Occipital lobe (tissue), 1 donor: ENCODE measurements at regions not wholly inside any gene's neighbourhood (a gene's known extent, or its start where the extent isn't known, plus 50 kb on each side); places are given as distances from the start of the nearest gene placed in this dataset.
A peak's percentile ranks its signal among the peaks of the same experiment; 100 is the strongest.

ENCODE experiments used
- DNase-seq: peaks from one replicate; lab custom pipeline; 2025; lab: John Stamatoyannopoulos, UW

- DNase-seq, result no peak
Measured at GRCh38 chr2:121094101-121094500, 190.9 kb downstream of the TFCP2L1 start.

DNA sequence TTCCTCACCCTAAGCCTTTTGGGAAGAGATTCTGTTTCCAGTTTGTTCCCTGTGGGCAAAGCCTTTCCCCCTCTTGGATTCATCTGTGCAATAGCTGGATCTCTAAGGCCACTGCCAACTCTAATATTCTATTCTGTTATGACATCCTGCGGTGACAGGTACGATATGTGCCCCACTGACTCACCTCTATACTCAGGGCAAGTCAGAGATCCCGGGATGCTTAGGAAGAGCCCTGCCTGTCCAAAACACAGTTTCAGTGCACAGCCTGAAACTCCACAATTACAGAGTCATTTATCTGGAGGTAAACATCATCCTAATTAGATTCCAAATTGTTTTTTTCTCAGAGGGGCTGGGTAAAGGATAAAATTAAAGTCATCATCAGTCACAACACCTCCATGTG is 190.2 kb downstream of the TFCP2L1 start:
- DNase-seq, result no peak

GRCh38 chr2:121095257-121096080 is 189.5 kb downstream of the TFCP2L1 start:
- peak; percentile 39 for DNase-seq

GRCh38 chr2:121096611-121097010 is 188.4 kb downstream of the TFCP2L1 start:
- no peak for DNase-seq

DNA sequence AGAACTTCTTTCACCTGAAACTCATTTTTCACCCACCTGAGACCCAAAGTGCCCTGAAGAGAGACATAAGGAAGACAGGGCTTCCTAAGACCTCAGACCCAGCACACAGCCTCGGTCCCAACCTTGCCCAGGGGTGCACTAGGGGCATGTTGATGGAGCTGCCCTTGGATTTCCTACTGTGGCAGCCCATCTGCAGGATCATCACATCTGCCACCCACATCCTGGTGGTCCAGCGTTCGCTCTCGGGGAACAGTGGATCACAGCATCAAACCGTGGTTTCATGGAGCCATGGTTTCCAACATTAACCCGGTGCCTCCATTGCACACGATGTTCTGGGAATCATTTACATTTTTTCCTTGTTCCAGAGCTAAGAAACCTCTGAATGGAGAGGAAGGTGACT is 186.4 kb downstream of the TFCP2L1 start:
- DNase-seq, result no peak

- peak; percentile 19 for DNase-seq
Measured at GRCh38 chr2:121099329-121100290, 185.4 kb downstream of the TFCP2L1 start.

- DNase-seq, result no peak
Measured at GRCh38 chr2:121101093-121101715, 183.8 kb downstream of the TFCP2L1 start.

- DNase-seq, result no peak
Measured at GRCh38 chr2:121102941-121103340, 182.1 kb downstream of the TFCP2L1 start.

DNA sequence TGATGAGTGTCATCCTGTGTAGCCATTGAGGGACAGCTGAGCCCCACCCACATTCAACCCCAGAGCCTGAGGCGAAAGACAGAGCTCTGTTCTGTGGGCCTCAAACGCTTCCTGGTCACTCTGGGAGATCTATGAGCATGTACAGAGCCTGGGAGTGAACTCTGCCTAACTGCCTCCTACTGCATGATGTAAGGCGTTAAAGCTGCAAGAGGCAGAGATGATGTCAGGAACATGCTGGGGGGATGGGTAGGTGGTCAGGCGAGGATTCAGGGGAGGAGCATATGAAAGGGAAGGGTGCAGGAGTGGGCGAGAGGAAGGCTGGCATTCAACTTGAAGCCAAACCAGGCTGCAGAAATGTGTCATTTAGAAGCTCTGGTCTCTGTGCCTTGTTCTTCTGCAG is 181.0 kb downstream of the TFCP2L1 start:
- no peak for DNase-seq

- DNase-seq, result no peak
Measured at GRCh38 chr2:121104721-121105141, 180.3 kb downstream of the TFCP2L1 start.

DNA sequence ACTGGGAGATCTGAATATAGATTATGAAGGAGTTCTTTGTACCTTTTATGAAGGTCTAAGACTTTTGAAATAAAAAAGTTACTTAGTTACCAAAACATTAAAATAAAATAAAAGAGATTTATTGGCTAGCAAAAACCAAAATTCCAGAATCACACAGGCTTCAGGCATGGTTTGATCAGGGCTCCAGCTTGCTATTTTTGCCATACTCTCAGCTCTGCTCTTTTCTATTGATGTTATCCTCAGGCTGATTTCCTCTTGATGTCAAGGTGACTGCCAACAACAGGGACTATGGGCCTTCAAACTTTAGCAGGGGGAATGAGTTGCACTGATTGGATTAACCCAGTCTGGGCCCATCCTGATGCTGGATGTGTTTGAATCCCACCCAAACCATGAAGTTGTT is 174.1 kb downstream of the TFCP2L1 start:
- no peak for DNase-seq

- DNase-seq, result no peak
Measured at GRCh38 chr2:121118951-121119350, 166.1 kb downstream of the TFCP2L1 start.

- no peak for DNase-seq
Measured at GRCh38 chr2:121120411-121120810, 164.6 kb downstream of the TFCP2L1 start.

GRCh38 chr2:121120991-121121390 is 164.0 kb downstream of the TFCP2L1 start:
- DNase-seq, result no peak

DNA sequence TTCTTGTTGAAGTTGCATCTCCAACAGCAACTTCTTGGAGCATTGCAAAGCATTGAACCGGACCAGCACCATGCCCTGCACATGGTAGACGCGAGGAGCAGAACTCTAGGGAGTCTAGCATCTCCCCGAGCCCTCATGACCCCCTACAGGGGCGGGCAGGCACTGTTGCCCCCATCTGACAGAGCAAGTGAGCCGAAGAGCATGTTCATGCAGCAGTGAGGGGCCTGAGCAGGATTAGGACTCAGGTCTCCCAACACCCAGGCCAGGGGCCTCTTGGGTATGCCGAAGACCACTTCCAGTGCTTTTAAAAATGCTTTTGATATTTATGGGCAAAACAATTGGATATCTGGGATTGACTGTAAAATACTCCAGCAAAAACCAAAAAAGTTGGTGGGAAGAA is 163.3 kb downstream of the TFCP2L1 start:
- DNase-seq, result no peak

- DNase-seq, result no peak
Measured at GRCh38 chr2:121123268-121123667, 161.7 kb downstream of the TFCP2L1 start.

DNA sequence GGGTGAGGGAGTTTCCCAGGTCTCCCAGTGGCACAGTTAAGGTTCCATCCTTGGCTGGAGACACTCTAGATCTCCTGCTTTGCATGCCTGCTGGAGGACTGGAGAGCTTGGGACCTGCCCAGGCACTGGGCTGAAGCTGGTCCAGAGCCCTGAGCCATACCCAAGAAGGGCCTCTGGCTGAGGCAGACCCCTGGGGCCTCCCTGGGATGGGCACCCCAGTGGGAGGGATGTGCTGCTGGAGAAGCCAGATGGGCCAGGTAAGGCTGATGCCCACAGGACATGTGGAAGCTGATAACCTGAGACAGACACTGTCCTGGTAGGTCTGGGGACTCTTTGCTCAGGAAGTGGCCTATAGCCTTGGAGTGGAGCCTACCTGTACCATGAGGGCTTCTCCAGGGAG is 160.7 kb downstream of the TFCP2L1 start:
- DNase-seq, result no peak

DNA sequence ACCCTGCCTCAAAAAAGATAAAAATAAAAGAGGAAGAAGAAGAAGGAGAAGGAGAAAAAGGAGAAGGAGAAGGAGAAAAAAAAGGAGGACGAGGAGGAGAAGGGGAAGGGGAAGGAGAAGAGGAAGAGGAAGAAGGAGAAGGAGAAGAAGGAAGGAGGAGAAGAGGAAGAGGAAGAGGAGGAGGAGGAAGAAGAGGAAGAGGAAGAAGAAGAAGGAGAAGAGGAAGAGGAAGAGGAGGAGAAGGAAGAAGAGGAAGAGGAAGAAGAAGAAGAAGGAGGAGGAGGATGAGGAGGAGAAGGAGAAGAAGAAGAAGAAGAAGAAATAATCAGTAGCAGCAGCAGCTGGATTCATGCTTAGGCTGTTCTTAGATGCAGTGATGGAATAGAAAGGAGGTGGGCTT is 159.7 kb downstream of the TFCP2L1 start:
- DNase-seq, result no peak

GRCh38 chr2:121128741-121129659 is 156.0 kb downstream of the TFCP2L1 start:
- DNase-seq, result no peak

DNA sequence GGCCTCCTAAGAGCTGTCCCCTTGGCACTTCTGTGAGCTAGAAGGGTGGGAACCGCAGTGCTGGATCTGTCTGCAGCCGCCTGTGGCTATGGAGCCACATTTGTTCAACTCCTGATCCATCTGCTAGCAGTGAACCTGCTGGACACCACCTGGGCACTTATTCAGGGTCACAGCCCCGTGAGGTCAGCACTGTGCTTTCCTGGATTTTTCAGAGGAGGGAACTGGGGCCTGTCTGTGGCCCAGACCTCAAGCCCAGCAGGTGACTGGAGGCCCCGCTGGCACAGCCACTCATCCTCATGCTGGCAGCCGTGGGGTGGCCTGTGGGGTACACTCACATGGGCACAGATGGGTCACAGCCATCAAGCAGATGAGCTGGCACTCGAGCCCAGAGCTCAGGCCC is 155.3 kb downstream of the TFCP2L1 start:
- no peak for DNase-seq

- DNase-seq, result no peak
Measured at GRCh38 chr2:121130301-121130850, 154.6 kb downstream of the TFCP2L1 start.
